ENCODE measurements at regions not wholly inside any gene's neighbourhood (a gene's known extent, or its start where the extent isn't known, plus 50 kb on each side); places are given as distances from the start of the nearest gene placed in this dataset.

DNA sequence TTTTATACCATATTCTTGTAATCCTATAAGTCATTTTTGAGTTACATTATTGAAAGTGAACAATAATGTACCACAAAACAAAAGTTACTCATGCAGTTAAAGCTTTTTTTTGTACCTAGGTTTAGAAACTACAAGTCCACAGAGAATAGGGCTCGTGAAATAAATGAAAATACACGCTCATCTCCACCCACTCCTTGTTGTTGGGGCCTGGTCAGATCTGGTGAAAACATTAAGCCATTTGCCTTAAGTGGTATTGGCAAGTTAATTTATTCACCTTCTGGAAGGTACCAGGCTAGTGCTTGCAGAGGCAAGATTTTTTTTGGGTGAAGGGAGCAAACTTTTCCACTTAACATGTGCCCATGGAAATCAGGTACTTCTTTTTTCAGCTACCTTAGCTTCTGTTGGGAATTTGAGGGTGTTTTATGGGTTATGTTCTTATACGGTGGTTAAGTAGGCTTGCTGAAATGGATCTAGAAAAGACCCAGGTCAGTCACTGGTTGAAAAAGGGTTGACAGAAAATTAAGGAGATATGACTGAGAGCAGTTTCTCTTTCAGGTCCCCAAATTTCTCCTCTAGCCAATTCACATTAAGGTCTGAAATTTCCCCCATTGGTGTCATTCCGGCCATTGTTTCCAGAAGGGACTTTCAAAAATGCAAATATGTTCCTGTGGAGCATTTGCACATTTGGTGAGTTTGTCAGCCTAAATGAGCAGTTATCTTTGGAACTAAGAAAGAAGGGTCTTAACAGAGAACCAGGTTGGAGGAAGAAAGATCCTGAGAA lies 143.3 kb downstream of the KCNRG start:
- TF ChIP-seq EZH2phosphoT487 (conservative IDR thresholded peaks at IDR 0.05; ENCODE audit: low read length): no peak
- TF ChIP-seq, protein P1, sequence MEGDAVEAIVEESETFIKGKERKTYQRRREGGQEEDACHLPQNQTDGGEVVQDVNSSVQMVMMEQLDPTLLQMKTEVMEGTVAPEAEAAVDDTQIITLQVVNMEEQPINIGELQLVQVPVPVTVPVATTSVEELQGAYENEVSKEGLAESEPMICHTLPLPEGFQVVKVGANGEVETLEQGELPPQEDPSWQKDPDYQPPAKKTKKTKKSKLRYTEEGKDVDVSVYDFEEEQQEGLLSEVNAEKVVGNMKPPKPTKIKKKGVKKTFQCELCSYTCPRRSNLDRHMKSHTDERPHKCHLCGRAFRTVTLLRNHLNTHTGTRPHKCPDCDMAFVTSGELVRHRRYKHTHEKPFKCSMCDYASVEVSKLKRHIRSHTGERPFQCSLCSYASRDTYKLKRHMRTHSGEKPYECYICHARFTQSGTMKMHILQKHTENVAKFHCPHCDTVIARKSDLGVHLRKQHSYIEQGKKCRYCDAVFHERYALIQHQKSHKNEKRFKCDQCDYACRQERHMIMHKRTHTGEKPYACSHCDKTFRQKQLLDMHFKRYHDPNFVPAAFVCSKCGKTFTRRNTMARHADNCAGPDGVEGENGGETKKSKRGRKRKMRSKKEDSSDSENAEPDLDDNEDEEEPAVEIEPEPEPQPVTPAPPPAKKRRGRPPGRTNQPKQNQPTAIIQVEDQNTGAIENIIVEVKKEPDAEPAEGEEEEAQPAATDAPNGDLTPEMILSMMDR (IDR thresholded peaks at IDR 0.05; ENCODE audit: insufficient read depth, low read length, poor library complexity, severe bottlenecking): no peak
- no peaks in the 10 kb centered on the region for H3K9me2 ChIP-seq (replicated peaks; ENCODE audit: insufficient read depth, low read length)
- no peaks in the 10 kb centered on the region for H3K36me3 ChIP-seq (ENCODE audit: low read length)
- no peak overlapping the region for H3K4me3 ChIP-seq (ENCODE audit: insufficient read depth, low read length, poor library complexity, severe bottlenecking)
- H3K79me2 ChIP-seq (ENCODE audit: insufficient read depth, low read length): no peaks in the 10 kb centered on the region
- H3K4me2 ChIP-seq (ENCODE audit: low read depth, low read length, poor library complexity, severe bottlenecking): no peak overlapping the region
- H3F3A ChIP-seq (ENCODE audit: insufficient read depth): peaks cover 7% of the 10 kb centered on the region; the same call in 1 of the 2 replicates
- H2AFZ ChIP-seq (ENCODE audit: low read depth, low read length, severe bottlenecking): no peak overlapping the region
- H3K9ac ChIP-seq (ENCODE audit: low read length): no peak overlapping the region
- no peaks in the 10 kb centered on the region for H3K9me3 ChIP-seq (ENCODE audit: insufficient read depth, low read length)
- no peak overlapping the region for H3K27ac ChIP-seq (ENCODE audit: low read depth, low read length)
- H3K27me3 ChIP-seq (ENCODE audit: low read length): no peaks in the 10 kb centered on the region
- H4K20me1 ChIP-seq (ENCODE audit: low read depth, low read length): no peaks in the 10 kb centered on the region

DNA sequence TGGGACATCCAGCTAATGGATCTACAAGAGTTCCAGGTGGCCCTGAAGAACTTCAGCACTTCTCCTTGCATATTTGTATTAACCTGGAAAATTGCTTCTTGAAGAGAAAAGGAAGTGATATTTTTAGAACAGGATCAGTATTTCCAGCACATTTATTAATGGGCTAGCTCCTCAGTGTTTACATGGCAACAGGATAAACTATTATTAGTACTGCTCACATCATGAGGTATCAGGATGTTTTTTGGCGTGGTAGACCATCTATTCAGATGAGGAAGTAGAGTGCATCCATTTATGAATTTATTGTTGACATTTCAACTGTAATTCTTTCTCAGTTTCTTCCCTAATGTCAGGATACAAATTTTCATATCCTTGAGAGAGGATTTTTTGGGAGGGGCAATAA lies 144.4 kb downstream of the KCNRG start:
- TF ChIP-seq EZH2phosphoT487 (conservative IDR thresholded peaks at IDR 0.05; ENCODE audit: low read length): no peak
- TF ChIP-seq, protein P1 (IDR thresholded peaks at IDR 0.05; ENCODE audit: insufficient read depth, low read length, poor library complexity, severe bottlenecking): no peak
- Histone ChIP-seq H3F3A (ENCODE audit: insufficient read depth) (peaks cover 4% of the 10 kb centered on the region; the same call in 1 of the 2 replicates), H3K9ac (ENCODE audit: low read length) (no peak overlapping the region), H4K20me1 (ENCODE audit: low read depth, low read length) (no peaks in the 10 kb centered on the region), H3K9me2 (replicated peaks; ENCODE audit: insufficient read depth, low read length) (no peaks in the 10 kb centered on the region), H3K79me2 (ENCODE audit: insufficient read depth, low read length) (no peaks in the 10 kb centered on the region), H3K4me2 (ENCODE audit: low read depth, low read length, poor library complexity, severe bottlenecking) (no peak overlapping the region), H3K9me3 (ENCODE audit: insufficient read depth, low read length) (no peaks in the 10 kb centered on the region), H3K27me3 (ENCODE audit: low read length) (no peaks in the 10 kb centered on the region), H3K36me3 (ENCODE audit: low read length) (no peaks in the 10 kb centered on the region), H3K27ac (ENCODE audit: low read depth, low read length) (no peak overlapping the region), H2AFZ (ENCODE audit: low read depth, low read length, severe bottlenecking) (no peak overlapping the region), H3K4me3 (ENCODE audit: insufficient read depth, low read length, poor library complexity, severe bottlenecking) (no peak overlapping the region)

DNA sequence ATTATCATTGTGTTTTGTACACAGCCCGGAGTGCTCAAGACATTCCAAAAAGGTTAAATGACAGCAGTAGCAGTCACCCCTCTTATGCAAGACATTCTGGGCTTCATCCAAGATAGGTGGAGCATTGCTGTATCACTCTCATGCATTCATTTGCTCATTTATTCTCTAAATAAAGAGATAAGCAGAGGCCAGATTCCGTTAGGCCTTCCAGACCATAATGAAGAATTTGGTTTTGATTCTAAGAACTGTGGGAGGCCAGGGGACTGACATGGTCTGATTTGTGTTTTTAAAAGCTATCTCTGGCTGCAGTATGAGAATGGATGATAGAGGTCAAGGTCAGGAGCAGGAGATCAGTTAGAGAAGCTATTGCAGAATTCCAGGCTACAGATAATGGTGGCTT lies 145.8 kb downstream of the KCNRG start:
- no peak overlapping the region for H3K27ac ChIP-seq (ENCODE audit: low read depth, low read length)
- H3K9ac ChIP-seq (ENCODE audit: low read length): no peak overlapping the region
- no peak overlapping the region for H3K4me2 ChIP-seq (ENCODE audit: low read depth, low read length, poor library complexity, severe bottlenecking)
- H3K9me2 ChIP-seq (replicated peaks; ENCODE audit: insufficient read depth, low read length): no peaks in the 10 kb centered on the region
- no peaks in the 10 kb centered on the region for H4K20me1 ChIP-seq (ENCODE audit: low read depth, low read length)
- no peaks in the 10 kb centered on the region for H3K9me3 ChIP-seq (ENCODE audit: insufficient read depth, low read length)
- H3K27me3 ChIP-seq (ENCODE audit: low read length): no peaks in the 10 kb centered on the region
- TF ChIP-seq, protein P1 (IDR thresholded peaks at IDR 0.05; ENCODE audit: insufficient read depth, low read length, poor library complexity, severe bottlenecking): no peak
- TF ChIP-seq EZH2phosphoT487 (conservative IDR thresholded peaks at IDR 0.05; ENCODE audit: low read length): no peak
- H3K4me3 ChIP-seq (ENCODE audit: insufficient read depth, low read length, poor library complexity, severe bottlenecking): no peak overlapping the region
- no peak overlapping the region for H2AFZ ChIP-seq (ENCODE audit: low read depth, low read length, severe bottlenecking)
- H3K79me2 ChIP-seq (ENCODE audit: insufficient read depth, low read length): no peaks in the 10 kb centered on the region
- H3F3A ChIP-seq (ENCODE audit: insufficient read depth): no peaks in the 10 kb centered on the region
- no peaks in the 10 kb centered on the region for H3K36me3 ChIP-seq (ENCODE audit: low read length)

Data from SU-DHL-6 (cell line).